K562 (cell line): ENCODE measurements at regions not wholly inside any gene's neighbourhood (a gene's known extent, or its start where the extent isn't known, plus 50 kb on each side); places are given as distances from the start of the nearest gene placed in this dataset.
"Not testable (repeated sequence)": the region's sequence is repeated elsewhere in the genome, so short reads cannot be mapped to it uniquely, and the experiment has no call there.

Experiments used
- CREM ChIP-seq: IDR thresholded peaks from 2 replicates; pipeline ENCODE4 v1.6.1; 2014; ENCODE audit warnings: antibody characterized with exemption, low read depth
- ETV1 ChIP-seq: fragments of 450-650 bp; conservative IDR thresholded peaks from 2 replicates; pipeline ENCODE4 v1.6.1; 2016; ENCODE audit warnings: missing genetic modification characterization, control low read depth, low read depth, missing compliant biosample characterization
- NFE2L1 ChIP-seq: fragments of 450-650 bp; IDR thresholded peaks from 2 replicates; pipeline ENCODE4 v1.6.1; 2016; ENCODE audit warnings: missing genetic modification characterization, low read depth, mild to moderate bottlenecking, missing compliant biosample characterization, moderate library complexity, borderline replicate concordance
- POLR2AphosphoS5 ChIP-seq: IDR thresholded peaks from 2 replicates; pipeline ENCODE4 v1.6.1; 2011; ENCODE audit warnings: mild to moderate bottlenecking, low read depth, low read length, moderate library complexity; ENCODE audit not compliant: control insufficient read depth, insufficient read depth
- REST ChIP-seq, 2 experiments: fragments of 450-650 bp; formaldehyde crosslinking in 1 of 2; IDR thresholded peaks; 2 replicates each; pipeline versions ENCODE4 v1.4.0 to v1.6.1; 2014 to 2020; ENCODE audit warnings: mild to moderate bottlenecking in 2 of 2, borderline replicate concordance in 1 of 2, low read depth in 1 of 2
- SREBF1 ChIP-seq: fragments of 150-350 bp; IDR thresholded peaks from 2 replicates; pipeline ENCODE4 v1.6.1; 2014; ENCODE audit warnings: antibody characterized with exemption, low read depth, low read length, borderline replicate concordance
- TAF1 ChIP-seq: IDR thresholded peaks from 2 replicates; pipeline ENCODE4 v1.6.1; 2011; ENCODE audit warnings: mild to moderate bottlenecking, low read length, moderate library complexity; ENCODE audit not compliant: insufficient read depth, control insufficient read depth, severe bottlenecking; ENCODE audit errors: extremely low read depth
- TCFL5 ChIP-seq: fragments of 250-450 bp; sonication (Bioruptor Pico); conservative IDR thresholded peaks from 2 replicates; pipeline ENCODE4 v1.6.1; 2021; ENCODE audit warnings: mild to moderate bottlenecking, moderate library complexity, matching md5 sums

DNA sequence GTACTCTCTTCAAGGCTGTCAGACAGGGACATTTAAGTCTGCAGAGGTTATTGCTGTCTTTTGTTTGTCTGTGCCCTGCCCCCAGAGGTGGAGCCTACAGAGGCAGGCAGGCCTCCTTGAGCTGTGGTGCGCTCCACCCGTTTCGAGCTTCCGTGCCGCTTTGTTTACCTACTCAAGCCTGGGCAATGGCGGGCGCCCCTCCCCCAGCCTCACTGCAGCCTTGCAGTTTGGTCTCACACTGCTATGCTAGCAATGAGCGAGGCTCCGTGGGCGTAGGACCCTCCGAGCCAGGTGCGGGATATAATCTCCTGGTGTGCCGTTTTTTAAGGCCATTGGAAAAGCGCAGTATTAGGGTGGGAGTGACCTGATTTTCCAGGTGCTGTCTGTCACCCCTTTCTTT is 373.4 kb downstream of the DNAJB9 start:
- TF ChIP-seq CREM; SREBF1; TAF1; REST (IDR thresholded peaks at IDR 0.05; ENCODE audit: borderline replicate concordance); REST (CRISPR knock-in tag; IDR thresholded peaks at IDR 0.05; ENCODE audit: low read depth); TCFL5 (CRISPR knock-in tag); NFE2L1 (tag); POLR2AphosphoS5; ETV1 (tag): not testable (repeated sequence)
